Chondrocyte (in vitro differentiated cells): ENCODE measurements at regions not wholly inside any gene's neighbourhood (a gene's known extent, or its start where the extent isn't known, plus 50 kb on each side); places are given as distances from the start of the nearest gene placed in this dataset.

ENCODE experiments used
- DNase-seq: peaks from one replicate; pipeline ENCODE4 v3.0.0; 2021; ENCODE audit warnings: mixed read lengths, low spot score
- H3K27ac Mint-ChIP-seq: one replicate; pipeline ENCODE4 v1.8.0; 2021; ENCODE audit warnings: mild to moderate bottlenecking, moderate library complexity, mixed read lengths; ENCODE audit not compliant: unreplicated experiment
- H3K27me3 Mint-ChIP-seq: 2 replicates; pipeline ENCODE4 v1.8.0; 2021; ENCODE audit warnings: low read depth, mixed read lengths
- H3K36me3 Mint-ChIP-seq: 2 replicates; pipeline ENCODE4 v1.8.0; 2021; ENCODE audit warnings: low read depth, mixed read lengths
- H3K4me1 Mint-ChIP-seq: 2 replicates; pipeline ENCODE4 v1.8.0; 2021; ENCODE audit warnings: low read depth, mild to moderate bottlenecking, mixed read lengths
- H3K4me3 Mint-ChIP-seq: one replicate; pipeline ENCODE4 v1.8.0; 2021; ENCODE audit warnings: mild to moderate bottlenecking, moderate library complexity, mixed read lengths; ENCODE audit not compliant: unreplicated experiment
- H3K9me3 Mint-ChIP-seq: 2 replicates; pipeline ENCODE4 v1.8.0; 2021; ENCODE audit warnings: low read depth, mixed read lengths
- CTCF ChIP-seq: fragments of 200-600 bp; sonication (generic); IDR thresholded peaks from 2 replicates; pipeline ENCODE4 v1.5.0; 2021; ENCODE audit warnings: antibody characterized with exemption, mild to moderate bottlenecking, moderate library complexity

DNA sequence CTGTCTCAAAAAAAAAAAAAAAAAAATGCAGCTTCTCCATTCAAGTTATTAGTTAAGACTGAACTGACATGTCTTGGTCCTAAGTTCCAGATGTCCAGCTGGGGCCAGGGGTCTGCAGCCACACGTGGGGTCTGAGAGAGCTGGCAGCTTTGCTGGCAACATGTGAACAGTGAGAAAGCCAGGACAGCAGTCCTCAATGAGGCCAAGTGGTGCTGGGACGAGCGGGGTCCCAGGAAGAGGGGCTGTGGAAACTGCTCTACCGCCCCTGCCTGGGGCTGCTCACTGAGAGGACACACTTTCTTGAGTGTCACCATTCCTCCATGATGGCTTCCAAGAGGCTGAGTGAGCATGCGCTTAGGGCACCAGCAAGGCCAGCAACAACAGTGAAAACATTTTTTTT is 100.7 kb upstream of the TAF1B start:
- TF ChIP-seq CTCF, result no peak
- no peaks in the 10 kb centered on the region for H3K27me3 Mint-ChIP-seq
- no peaks in the 10 kb centered on the region for H3K9me3 Mint-ChIP-seq
- DNase-seq, result no peak
- H3K4me3 Mint-ChIP-seq, result no peak overlapping the region
- no peaks in the 10 kb centered on the region for H3K36me3 Mint-ChIP-seq
- H3K27ac Mint-ChIP-seq, result no peak overlapping the region
- H3K4me1 Mint-ChIP-seq, result peaks cover 9% of the 10 kb centered on the region

DNA sequence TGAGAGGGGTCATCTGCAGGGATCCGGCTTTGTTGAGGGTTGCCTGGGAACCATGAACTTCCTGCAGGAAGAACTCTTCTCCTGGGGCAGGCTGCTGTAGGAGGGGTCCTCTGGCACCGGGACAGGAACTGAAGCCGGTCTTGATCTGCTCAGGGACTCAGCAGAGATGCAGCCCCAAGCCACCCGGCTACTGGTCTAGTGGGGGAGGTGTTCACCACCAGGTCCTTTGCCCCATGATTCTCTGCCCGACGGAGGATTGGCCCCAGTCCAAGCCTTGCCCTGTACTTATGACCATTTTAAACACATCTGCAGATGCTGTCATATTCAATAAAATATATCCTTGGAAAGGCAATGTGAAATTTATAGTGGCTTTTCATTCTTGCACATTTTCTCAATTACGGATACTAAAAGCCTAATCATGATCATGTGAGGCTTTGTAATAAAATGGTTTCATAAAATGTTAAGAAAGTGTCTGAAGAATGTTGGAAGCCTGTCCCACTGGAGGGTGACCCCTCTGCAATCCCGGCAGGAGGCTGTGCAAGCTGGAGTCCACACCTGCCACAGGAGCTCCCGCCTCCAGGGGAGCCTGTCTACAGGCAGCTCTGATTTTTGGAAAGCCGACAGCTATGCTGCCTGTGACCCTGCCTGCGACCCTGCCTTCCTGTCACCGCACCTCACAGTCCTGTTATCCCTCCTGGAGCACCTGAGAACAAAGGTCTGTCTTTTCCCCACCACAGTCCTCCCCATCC is 98.8 kb upstream of the TAF1B start:
- DNase-seq, result no peak
- Mint-ChIP-seq H3K27ac (no peak overlapping the region), H3K27me3 (no peaks in the 10 kb centered on the region), H3K4me3 (no peak overlapping the region), H3K9me3 (no peaks in the 10 kb centered on the region), H3K4me1 (peaks cover 9% of the 10 kb centered on the region), H3K36me3 (no peaks in the 10 kb centered on the region)
- no peak for TF ChIP-seq CTCF

- DNase-seq, result no peak
- H3K9me3 Mint-ChIP-seq, result no peaks in the 10 kb centered on the region
- peaks cover 9% of the 10 kb centered on the region for H3K4me1 Mint-ChIP-seq
- H3K4me3 Mint-ChIP-seq, result no peak overlapping the region
- no peaks in the 10 kb centered on the region for H3K27me3 Mint-ChIP-seq
- no peak for TF ChIP-seq CTCF
- H3K27ac Mint-ChIP-seq, result no peak overlapping the region
- no peaks in the 10 kb centered on the region for H3K36me3 Mint-ChIP-seq
Measured at GRCh38 chr2:9745153-9745899, 97.9 kb upstream of the TAF1B start.

DNA sequence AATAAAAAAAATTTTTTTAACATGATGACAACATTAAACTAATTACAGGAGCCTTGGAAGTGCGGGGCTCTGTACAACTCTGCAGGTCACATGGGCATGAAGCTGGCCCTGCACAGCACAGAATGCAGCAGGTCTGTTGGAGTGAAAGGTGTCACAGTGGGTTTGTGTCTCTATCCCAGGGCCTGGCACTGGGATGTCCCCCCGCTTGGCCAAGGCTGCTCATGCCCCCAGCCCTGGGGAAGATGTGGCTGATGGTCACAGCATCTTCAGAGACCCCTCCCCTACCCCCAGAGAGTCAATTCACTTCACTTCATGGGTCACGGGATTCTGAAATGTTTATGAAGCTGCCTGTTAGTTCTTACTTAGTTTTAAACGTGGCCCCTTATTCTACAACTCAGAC is 95.9 kb upstream of the TAF1B start:
- TF ChIP-seq CTCF, result no peak
- H3K4me1 Mint-ChIP-seq, result peaks cover 9% of the 10 kb centered on the region
- H3K27me3 Mint-ChIP-seq, result no peaks in the 10 kb centered on the region
- H3K27ac Mint-ChIP-seq, result no peak overlapping the region
- H3K9me3 Mint-ChIP-seq, result no peaks in the 10 kb centered on the region
- no peaks in the 10 kb centered on the region for H3K36me3 Mint-ChIP-seq
- DNase-seq, result no peak
- no peak overlapping the region for H3K4me3 Mint-ChIP-seq

DNA sequence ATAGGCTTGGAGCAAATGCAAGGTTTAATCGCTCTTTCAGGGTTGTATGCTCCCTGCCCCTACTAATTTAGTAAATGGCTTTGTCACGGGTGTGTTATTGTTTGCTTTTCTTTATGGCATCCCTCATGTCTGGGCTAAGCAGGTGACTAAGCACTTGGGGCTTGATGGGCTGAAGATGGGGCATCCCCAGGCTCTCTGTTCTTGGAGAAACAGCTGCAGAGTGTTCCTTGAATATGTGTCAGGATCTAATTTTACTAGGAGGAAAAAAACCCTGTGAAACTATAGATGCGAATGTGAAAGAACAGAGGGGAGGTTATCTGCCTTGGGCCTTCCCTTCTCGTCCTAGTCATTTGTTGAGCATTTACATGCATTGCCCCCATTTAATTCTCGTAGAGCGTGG is 94.7 kb upstream of the TAF1B start:
- no peak for TF ChIP-seq CTCF
- Mint-ChIP-seq H3K36me3 (no peaks in the 10 kb centered on the region), H3K27me3 (peaks cover 3% of the 10 kb centered on the region)

More for the DNA sequence above, 94.7 kb upstream of the TAF1B start:
- Mint-ChIP-seq H3K4me3 (no peak overlapping the region), H3K9me3 (no peaks in the 10 kb centered on the region), H3K27ac (no peak overlapping the region), H3K4me1 (peaks cover 15% of the 10 kb centered on the region)
- no peak for DNase-seq
